Osteoblast (primary cell): ENCODE measurements at regions not wholly inside any gene's neighbourhood (a gene's known extent, or its start where the extent isn't known, plus 50 kb on each side); places are given as distances from the start of the nearest gene placed in this dataset.

Source experiments
- DNase-seq: peaks from one replicate; pipeline ENCODE4 v3.0.0; 2011; ENCODE audit warnings: low spot score, mixed read lengths; ENCODE audit not compliant: insufficient read length; ENCODE audit errors: missing footprints
- H2AFZ ChIP-seq: 2 replicates; pipeline ENCODE4 v1.6.0; 2011; ENCODE audit warnings: mild to moderate bottlenecking, low read length
- H3K27ac ChIP-seq: 2 replicates; pipeline ENCODE4 v1.5.1; 2011; ENCODE audit warnings: mild to moderate bottlenecking, low read depth, low read length, moderate library complexity
- H3K27me3 ChIP-seq: 2 replicates; pipeline ENCODE4 v1.6.0; 2012; ENCODE audit warnings: mild to moderate bottlenecking, control low read depth, inconsistent platforms, low read length, moderate library complexity; ENCODE audit not compliant: insufficient read depth
- H3K36me3 ChIP-seq: 2 replicates; pipeline ENCODE4 v1.5.1; 2011; ENCODE audit warnings: mild to moderate bottlenecking, low read length, control low read depth, moderate library complexity; ENCODE audit not compliant: insufficient read depth
- H3K4me1 ChIP-seq: 2 replicates; pipeline ENCODE4 v1.5.1; 2011; ENCODE audit warnings: mild to moderate bottlenecking, low read length, control low read depth, moderate library complexity; ENCODE audit not compliant: insufficient read depth
- H3K4me2 ChIP-seq: 2 replicates; pipeline ENCODE4 v1.6.0; 2011; ENCODE audit warnings: mild to moderate bottlenecking, low read length; ENCODE audit not compliant: insufficient read depth
- H3K4me3 ChIP-seq: fragments of 200-600 bp; sonication (generic); 3 replicates; pipeline ENCODE4 v1.5.1; 2012; ENCODE audit warnings: mild to moderate bottlenecking, low read length, inconsistent platforms; ENCODE audit not compliant: insufficient read depth
- H3K79me2 ChIP-seq: 2 replicates; pipeline ENCODE4 v1.6.0; 2012; ENCODE audit warnings: mild to moderate bottlenecking, low read length, control low read depth, inconsistent platforms; ENCODE audit not compliant: insufficient read depth
- H3K9me3 ChIP-seq: 2 replicates; pipeline ENCODE4 v1.5.1; 2011; ENCODE audit warnings: low read depth, low read length, control low read depth
- H4K20me1 ChIP-seq: 2 replicates; pipeline ENCODE4 v1.6.0; 2012; ENCODE audit warnings: mild to moderate bottlenecking, low read length, control low read depth; ENCODE audit not compliant: insufficient read depth
- CTCF ChIP-seq: IDR thresholded peaks from 2 replicates; pipeline ENCODE4 v1.5.1; 2011; ENCODE audit warnings: mild to moderate bottlenecking, low read depth, low read length, moderate library complexity; ENCODE audit errors: extremely low read depth

- Histone ChIP-seq H4K20me1 (no peaks in the 10 kb centered on the region), H3K27me3 (no peaks in the 10 kb centered on the region), H3K36me3 (no peaks in the 10 kb centered on the region), H3K4me1 (no peaks in the 10 kb centered on the region), H2AFZ (no peak overlapping the region), H3K9me3 (peaks cover 4% of the 10 kb centered on the region), H3K79me2 (no peaks in the 10 kb centered on the region), H3K4me2 (no peak overlapping the region), H3K27ac (no peak overlapping the region), H3K4me3 (no peak overlapping the region)
- TF ChIP-seq CTCF = no peak
- no peak for DNase-seq
Measured at GRCh38 chr3:1953536-1953935, 145.1 kb upstream of the CNTN4 start.

GRCh38 chr3:1954632-1955031 lies 144.0 kb upstream of the CNTN4 start:
- H3K27ac ChIP-seq = no peak overlapping the region

GRCh38 chr3:1955170-1955569 lies 143.5 kb upstream of the CNTN4 start:
- Histone ChIP-seq H3K4me2 (no peak overlapping the region), H4K20me1 (no peaks in the 10 kb centered on the region), H3K27ac (no peak overlapping the region), H3K79me2 (no peaks in the 10 kb centered on the region), H3K4me1 (no peaks in the 10 kb centered on the region), H2AFZ (no peak overlapping the region), H3K36me3 (no peaks in the 10 kb centered on the region), H3K9me3 (peaks cover 4% of the 10 kb centered on the region), H3K27me3 (no peaks in the 10 kb centered on the region), H3K4me3 (no peak overlapping the region)
- no peak for TF ChIP-seq CTCF
- peak; percentile 17 for DNase-seq

More at GRCh38 chr3:1954632-1955031, 144.0 kb upstream of the CNTN4 start:
- H2AFZ ChIP-seq = no peak overlapping the region
- no peaks in the 10 kb centered on the region for H3K79me2 ChIP-seq
- H3K4me2 ChIP-seq = no peak overlapping the region
- no peak for TF ChIP-seq CTCF
- H3K4me1 ChIP-seq = no peaks in the 10 kb centered on the region
- no peak for DNase-seq
- no peaks in the 10 kb centered on the region for H3K36me3 ChIP-seq
- H3K4me3 ChIP-seq = no peak overlapping the region
- H3K9me3 ChIP-seq = peaks cover 4% of the 10 kb centered on the region
- no peaks in the 10 kb centered on the region for H3K27me3 ChIP-seq
- H4K20me1 ChIP-seq = no peaks in the 10 kb centered on the region

DNA sequence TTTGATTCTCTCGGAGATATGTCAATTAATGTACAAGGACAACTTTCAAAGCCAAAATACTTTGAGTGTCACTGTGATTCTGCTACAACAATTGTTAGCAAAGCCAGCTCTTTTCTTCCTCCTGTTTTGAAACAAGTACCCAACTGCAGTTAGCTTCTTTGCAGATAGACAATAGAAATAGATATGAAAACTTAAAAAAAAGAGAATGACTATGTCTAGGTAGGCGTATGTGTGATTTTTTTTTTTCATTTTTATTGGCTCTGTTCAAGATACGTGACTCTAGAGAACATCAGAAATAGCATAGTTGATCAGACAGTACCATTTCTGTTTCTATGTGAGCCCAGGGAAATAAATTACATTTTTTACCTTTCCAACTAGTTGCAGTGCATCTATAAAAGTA lies 142.9 kb upstream of the CNTN4 start:
- no peak for DNase-seq
- no peaks in the 10 kb centered on the region for H3K79me2 ChIP-seq
- TF ChIP-seq CTCF = no peak

More for the DNA sequence above, 142.9 kb upstream of the CNTN4 start:
- Histone ChIP-seq H4K20me1 (no peaks in the 10 kb centered on the region), H2AFZ (no peak overlapping the region), H3K27ac (no peak overlapping the region), H3K27me3 (no peaks in the 10 kb centered on the region), H3K4me1 (no peaks in the 10 kb centered on the region), H3K4me3 (no peak overlapping the region), H3K9me3 (peaks cover 4% of the 10 kb centered on the region), H3K4me2 (no peak overlapping the region), H3K36me3 (no peaks in the 10 kb centered on the region)
